Rectal smooth muscle tissue (tissue), 1 donor: ENCODE measurements at regions not wholly inside any gene's neighbourhood (a gene's known extent, or its start where the extent isn't known, plus 50 kb on each side); places are given as distances from the start of the nearest gene placed in this dataset.

ENCODE experiments used
- H3K27ac ChIP-seq: one replicate; pipeline ENCODE4 v1.7.0; 2013; ENCODE audit warnings: low read depth, low read length, inconsistent platforms
- H3K27me3 ChIP-seq: one replicate; pipeline ENCODE4 v1.7.0; 2013; ENCODE audit warnings: low read length; ENCODE audit not compliant: control insufficient read depth, insufficient read depth
- H3K36me3 ChIP-seq: one replicate; pipeline ENCODE4 v1.7.0; 2013; ENCODE audit warnings: low read length; ENCODE audit not compliant: control insufficient read depth, insufficient read depth
- H3K4me1 ChIP-seq: one replicate; pipeline ENCODE4 v1.7.0; 2013; ENCODE audit warnings: low read length; ENCODE audit not compliant: control insufficient read depth, insufficient read depth
- H3K4me3 ChIP-seq: one replicate; pipeline ENCODE4 v1.7.0; 2013; ENCODE audit warnings: low read length
- H3K9ac ChIP-seq: one replicate; pipeline ENCODE4 v1.7.0; 2013; ENCODE audit warnings: low read length

GRCh38 chr9:87148331-87149104, 201.2 kb upstream of the GAS1 start:
- peak overlapping the region; percentile 39 for H3K4me3 ChIP-seq
- peaks cover 10% of the 10 kb centered on the region for H3K4me1 ChIP-seq
- peak overlapping the region; percentile 95 for H3K27ac ChIP-seq
- H3K27me3 ChIP-seq = peaks cover 4% of the 10 kb centered on the region
- no peaks in the 10 kb centered on the region for H3K36me3 ChIP-seq
- H3K9ac ChIP-seq = peak overlapping the region; percentile 19

DNA sequence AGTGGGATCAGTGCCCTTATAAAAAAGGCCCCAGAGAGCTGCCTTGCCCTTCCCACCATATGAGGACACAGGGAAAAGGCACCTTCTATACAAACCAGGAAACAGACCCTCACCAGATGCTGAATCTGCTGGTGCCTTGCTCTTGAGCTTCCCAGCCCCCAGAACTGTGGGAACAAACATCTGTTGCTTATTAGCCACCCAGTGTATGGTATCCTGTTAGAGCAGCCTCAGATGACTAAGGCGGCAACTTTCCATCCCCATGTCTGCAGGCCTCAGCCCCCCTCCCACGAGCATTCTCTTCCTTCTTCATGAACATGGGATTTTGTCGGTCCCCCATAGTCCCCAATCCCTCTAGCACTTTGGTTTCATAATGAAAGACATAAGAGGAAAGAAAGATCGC, 202.5 kb upstream of the GAS1 start:
- no peaks in the 10 kb centered on the region for H3K36me3 ChIP-seq
- H3K9ac ChIP-seq = no peak overlapping the region
- H3K27ac ChIP-seq = no peak overlapping the region
- H3K4me1 ChIP-seq = peaks cover 10% of the 10 kb centered on the region
- H3K27me3 ChIP-seq = peaks cover 4% of the 10 kb centered on the region
- no peak overlapping the region for H3K4me3 ChIP-seq

- Histone ChIP-seq H3K9ac (no peak overlapping the region), H3K4me3 (no peak overlapping the region), H3K36me3 (no peaks in the 10 kb centered on the region), H3K27me3 (peaks cover 2% of the 10 kb centered on the region), H3K27ac (no peak overlapping the region), H3K4me1 (peaks cover 10% of the 10 kb centered on the region)
Observed at GRCh38 chr9:87152256-87152655, 204.9 kb upstream of the GAS1 start.

DNA sequence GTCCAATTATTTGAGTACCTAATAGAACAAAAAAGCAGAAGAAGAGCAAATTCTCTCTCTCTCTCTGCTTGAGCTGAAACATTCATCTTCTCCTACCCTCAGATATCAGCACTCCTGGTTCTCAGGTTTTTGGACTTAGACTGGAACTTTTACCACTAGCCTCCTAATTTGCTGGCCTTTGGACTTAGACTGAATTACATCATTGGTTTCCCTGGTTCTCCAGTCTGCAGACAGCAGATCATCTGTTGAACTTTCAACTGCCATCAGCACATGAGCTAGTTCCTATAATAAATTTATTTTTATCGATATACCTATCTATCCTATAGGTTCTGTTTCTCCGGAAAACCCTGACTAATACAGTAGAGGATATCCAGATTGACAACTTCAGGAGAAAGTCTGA, 208.9 kb upstream of the GAS1 start:
- no peak overlapping the region for H3K27ac ChIP-seq
- H3K27me3 ChIP-seq = no peaks in the 10 kb centered on the region
- no peak overlapping the region for H3K4me3 ChIP-seq
- H3K36me3 ChIP-seq = no peaks in the 10 kb centered on the region
- H3K9ac ChIP-seq = no peak overlapping the region
- peaks cover 5% of the 10 kb centered on the region for H3K4me1 ChIP-seq

- H3K4me3 ChIP-seq = no peak overlapping the region
- H3K36me3 ChIP-seq = no peaks in the 10 kb centered on the region
- H3K27ac ChIP-seq = no peak overlapping the region
- peaks cover 5% of the 10 kb centered on the region for H3K4me1 ChIP-seq
- no peaks in the 10 kb centered on the region for H3K27me3 ChIP-seq
- H3K9ac ChIP-seq = no peak overlapping the region
Observed at GRCh38 chr9:87157366-87158031, 210.2 kb upstream of the GAS1 start.

DNA sequence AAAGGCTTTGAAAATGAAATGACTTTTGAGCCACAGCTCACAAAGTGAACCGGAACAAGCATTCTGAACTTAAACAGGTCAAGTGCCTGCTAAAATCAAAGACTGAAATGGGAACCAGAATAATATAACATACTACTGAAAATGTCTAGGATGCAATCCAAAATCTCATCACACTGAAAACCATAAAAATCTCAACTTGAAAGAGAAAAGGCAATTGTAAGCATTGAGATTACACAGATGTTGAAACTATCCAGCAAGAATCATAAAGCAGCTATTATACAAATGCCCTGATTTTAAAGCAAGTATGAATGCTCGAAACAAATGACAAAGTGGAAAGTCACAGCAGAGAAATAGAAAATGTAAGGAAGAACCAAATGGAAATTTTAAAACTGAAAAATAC, 211.5 kb upstream of the GAS1 start:
- peaks cover 5% of the 10 kb centered on the region for H3K4me1 ChIP-seq
- H3K4me3 ChIP-seq = no peak overlapping the region
- H3K9ac ChIP-seq = no peak overlapping the region
- no peaks in the 10 kb centered on the region for H3K27me3 ChIP-seq
- no peak overlapping the region for H3K27ac ChIP-seq
- H3K36me3 ChIP-seq = no peaks in the 10 kb centered on the region

DNA sequence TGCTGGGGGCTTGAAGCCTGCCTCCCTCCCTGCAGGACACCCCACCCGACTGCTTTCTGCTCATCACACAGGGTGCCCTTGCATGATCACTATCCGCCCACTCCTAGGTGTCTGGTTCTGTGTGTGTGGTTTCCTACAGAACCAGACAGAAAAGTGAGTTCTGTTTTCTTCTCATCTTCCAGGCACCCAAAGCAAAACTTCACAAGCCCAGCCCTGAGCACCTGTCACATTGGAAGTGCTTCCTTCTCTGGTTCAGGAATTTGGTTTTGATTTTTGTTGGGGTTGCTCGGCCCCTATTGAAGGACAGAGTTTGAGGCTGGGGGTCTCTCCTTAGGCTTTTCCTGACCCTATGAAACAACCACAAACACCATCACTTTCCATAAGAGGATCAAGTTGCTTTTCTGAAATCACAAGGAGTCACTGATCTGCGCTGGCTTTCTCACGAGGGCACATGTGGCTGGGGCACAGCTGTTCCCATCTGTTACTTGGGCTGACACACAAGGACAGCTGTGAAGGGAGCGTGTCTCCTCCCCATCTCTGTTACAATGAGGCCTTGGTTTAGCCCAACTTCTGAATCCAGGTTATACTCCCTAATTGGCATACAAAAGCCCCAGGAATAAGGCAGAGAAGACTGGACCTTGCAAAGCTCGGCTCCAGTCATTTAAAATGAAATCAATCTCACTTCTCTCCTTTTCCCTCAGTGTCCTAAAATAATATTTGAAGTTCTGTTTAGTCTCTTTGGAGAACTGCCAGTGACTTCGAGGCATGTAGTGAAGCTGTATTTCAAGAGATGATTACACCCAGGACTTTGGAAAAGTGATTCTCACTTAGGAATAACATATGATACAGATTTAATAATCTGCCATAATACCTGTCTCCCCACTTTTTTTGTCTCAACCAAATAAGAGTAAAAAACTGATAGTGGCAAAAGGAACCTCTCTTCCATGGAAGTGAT, 213.1 kb upstream of the GAS1 start:
- Histone ChIP-seq H3K4me3 (no peak overlapping the region), H3K4me1 (peaks cover 5% of the 10 kb centered on the region), H3K9ac (no peak overlapping the region), H3K36me3 (no peaks in the 10 kb centered on the region), H3K27ac (no peak overlapping the region), H3K27me3 (no peaks in the 10 kb centered on the region)

- H3K9ac ChIP-seq = no peak overlapping the region
- no peaks in the 10 kb centered on the region for H3K36me3 ChIP-seq
- H3K27ac ChIP-seq = no peak overlapping the region
- H3K27me3 ChIP-seq = no peaks in the 10 kb centered on the region
- H3K4me3 ChIP-seq = no peak overlapping the region
- H3K4me1 ChIP-seq = no peaks in the 10 kb centered on the region
Observed at GRCh38 chr9:87167161-87167560, 219.9 kb upstream of the GAS1 start.

GRCh38 chr9:87167582-87167981, 220.3 kb upstream of the GAS1 start:
- no peak overlapping the region for H3K27ac ChIP-seq
- no peaks in the 10 kb centered on the region for H3K27me3 ChIP-seq
- H3K36me3 ChIP-seq = no peaks in the 10 kb centered on the region
- H3K9ac ChIP-seq = no peak overlapping the region
- H3K4me3 ChIP-seq = no peak overlapping the region
- H3K4me1 ChIP-seq = no peaks in the 10 kb centered on the region

- no peak overlapping the region for H3K9ac ChIP-seq
- H3K27ac ChIP-seq = no peak overlapping the region
- no peaks in the 10 kb centered on the region for H3K4me1 ChIP-seq
- H3K36me3 ChIP-seq = no peaks in the 10 kb centered on the region
- no peaks in the 10 kb centered on the region for H3K27me3 ChIP-seq
- H3K4me3 ChIP-seq = no peak overlapping the region
Observed at GRCh38 chr9:87178302-87178701, 231.0 kb upstream of the GAS1 start.

GRCh38 chr9:87179553-87180340, 232.4 kb upstream of the GAS1 start:
- H3K36me3 ChIP-seq = no peaks in the 10 kb centered on the region
- no peaks in the 10 kb centered on the region for H3K4me1 ChIP-seq
- H3K27ac ChIP-seq = no peak overlapping the region
- no peak overlapping the region for H3K4me3 ChIP-seq
- H3K27me3 ChIP-seq = no peaks in the 10 kb centered on the region
- H3K9ac ChIP-seq = no peak overlapping the region

GRCh38 chr9:87180361-87180760, 233.1 kb upstream of the GAS1 start:
- no peak overlapping the region for H3K27ac ChIP-seq
- no peaks in the 10 kb centered on the region for H3K36me3 ChIP-seq
- H3K9ac ChIP-seq = no peak overlapping the region
- H3K4me3 ChIP-seq = no peak overlapping the region
- H3K4me1 ChIP-seq = no peaks in the 10 kb centered on the region
- no peaks in the 10 kb centered on the region for H3K27me3 ChIP-seq
